ENCODE measurements at regions not wholly inside any gene's neighbourhood (a gene's known extent, or its start where the extent isn't known, plus 50 kb on each side); places are given as distances from the start of the nearest gene placed in this dataset.

DNA sequence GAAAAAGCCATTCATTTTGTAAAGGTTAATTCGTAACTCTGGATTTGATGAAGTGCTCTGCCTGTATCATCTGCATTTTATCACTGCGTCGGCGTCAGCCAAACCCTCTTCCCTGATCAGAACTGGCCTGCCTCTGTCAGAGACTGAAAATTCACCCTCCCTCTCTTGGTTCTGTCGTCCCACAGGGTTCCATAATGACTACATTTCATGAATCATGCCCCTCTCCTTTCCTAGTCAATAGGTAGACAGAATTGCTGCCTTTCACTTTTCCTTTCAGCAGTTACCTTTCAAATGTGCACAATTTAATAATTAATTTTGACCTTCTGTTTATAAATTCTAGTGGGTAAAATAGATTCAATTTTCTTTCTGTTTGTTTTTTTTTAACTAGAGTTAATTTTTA is 423.4 kb downstream of the RFC3 start:
- 94% methylated on average over 4 of the region's 5 CpGs for WGBS (ENCODE audit: insufficient coverage)
- H3K4me2 ChIP-seq (replicated peaks; ENCODE audit: extremely low read depth, low read length, poor library complexity, severe bottlenecking): no peak overlapping the region
- Mint-ChIP-seq H3K27me3 (ENCODE audit: low read depth in 3 of 3) (no peaks in the 10 kb centered on the region), H3K36me3 (no peaks in the 10 kb centered on the region), H3K9me3 (peaks cover under 1 to 17% (median 7%) of the 10 kb centered on the region in 7 donors), H3K4me1 (no peaks in the 10 kb centered on the region), H3K27ac (no peak overlapping the region), H3K4me3 (no peak overlapping the region)
- intact Hi-C loops (cut with micrococcal nuclease): no loop called here
- no peak overlapping the region for H3K4me3 ChIP-seq (replicated peaks in 1 of 3; ENCODE audit: low read depth in 2 of 3, low read length in 3 of 3)
- no peaks in the 10 kb centered on the region for H3K36me3 ChIP-seq (replicated peaks in 1 of 2; ENCODE audit: control insufficient read depth in 1 of 2, insufficient read depth in 2 of 2, low read length in 2 of 2)
- TF ChIP-seq, protein P1, sequence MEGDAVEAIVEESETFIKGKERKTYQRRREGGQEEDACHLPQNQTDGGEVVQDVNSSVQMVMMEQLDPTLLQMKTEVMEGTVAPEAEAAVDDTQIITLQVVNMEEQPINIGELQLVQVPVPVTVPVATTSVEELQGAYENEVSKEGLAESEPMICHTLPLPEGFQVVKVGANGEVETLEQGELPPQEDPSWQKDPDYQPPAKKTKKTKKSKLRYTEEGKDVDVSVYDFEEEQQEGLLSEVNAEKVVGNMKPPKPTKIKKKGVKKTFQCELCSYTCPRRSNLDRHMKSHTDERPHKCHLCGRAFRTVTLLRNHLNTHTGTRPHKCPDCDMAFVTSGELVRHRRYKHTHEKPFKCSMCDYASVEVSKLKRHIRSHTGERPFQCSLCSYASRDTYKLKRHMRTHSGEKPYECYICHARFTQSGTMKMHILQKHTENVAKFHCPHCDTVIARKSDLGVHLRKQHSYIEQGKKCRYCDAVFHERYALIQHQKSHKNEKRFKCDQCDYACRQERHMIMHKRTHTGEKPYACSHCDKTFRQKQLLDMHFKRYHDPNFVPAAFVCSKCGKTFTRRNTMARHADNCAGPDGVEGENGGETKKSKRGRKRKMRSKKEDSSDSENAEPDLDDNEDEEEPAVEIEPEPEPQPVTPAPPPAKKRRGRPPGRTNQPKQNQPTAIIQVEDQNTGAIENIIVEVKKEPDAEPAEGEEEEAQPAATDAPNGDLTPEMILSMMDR (IDR thresholded peaks at IDR 0.05): no peak
- no peaks in the 10 kb centered on the region for H3K27me3 ChIP-seq (ENCODE audit: control insufficient read depth in 2 of 2, insufficient read depth in 2 of 2, low read length in 2 of 2)
- H3K9ac ChIP-seq (ENCODE audit: insufficient read depth, low read length, poor library complexity, severe bottlenecking): no peak overlapping the region
- H4K20me1 ChIP-seq (ENCODE audit: insufficient read depth, low read length): no peaks in the 10 kb centered on the region
- no peaks in the 10 kb centered on the region for H3K4me1 ChIP-seq (ENCODE audit: control insufficient read depth in 1 of 2, insufficient read depth in 2 of 2, low read length in 2 of 2)
- no peak for DNase-seq
- H3K9me3 ChIP-seq (replicated peaks in 1 of 2; ENCODE audit: control insufficient read depth in 1 of 2, insufficient read depth in 1 of 2, low read length in 2 of 2): peaks cover 11% of the 10 kb centered on the region in 2 donors
- H3K27ac ChIP-seq (ENCODE audit: low read depth in 1 of 2, low read length in 2 of 2): no peak overlapping the region
- H3K79me2 ChIP-seq (ENCODE audit: insufficient read depth, low read length): no peaks in the 10 kb centered on the region
- no peak overlapping the region for H2AFZ ChIP-seq (ENCODE audit: insufficient read depth, low read depth, low read length, poor library complexity, severe bottlenecking)

DNA sequence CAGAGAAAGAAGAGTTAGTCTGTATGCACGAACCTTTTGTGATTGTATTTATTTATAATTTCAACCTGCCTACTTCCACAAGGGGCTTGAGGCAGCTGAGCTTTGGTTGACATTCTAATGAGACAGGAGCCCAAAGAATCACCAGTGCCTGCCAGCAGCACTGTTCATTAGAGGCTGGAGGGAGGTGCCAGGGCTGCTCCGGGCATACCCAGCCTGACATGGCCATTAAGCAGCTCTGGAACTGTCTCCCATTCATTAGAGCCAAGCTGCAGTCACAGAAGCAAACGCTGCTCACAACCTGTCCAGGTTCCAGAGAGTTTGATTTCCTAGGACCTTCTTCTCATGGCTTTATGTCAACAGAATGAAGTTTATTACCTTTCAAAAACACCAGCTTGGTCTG is 425.5 kb downstream of the RFC3 start:
- H3K27ac Mint-ChIP-seq: no peak overlapping the region
- H3K36me3 Mint-ChIP-seq: no peaks in the 10 kb centered on the region
- Histone ChIP-seq H3K9ac (ENCODE audit: insufficient read depth, low read length, poor library complexity, severe bottlenecking) (no peak overlapping the region), H3K4me1 (ENCODE audit: control insufficient read depth in 1 of 2, insufficient read depth in 2 of 2, low read length in 2 of 2) (no peaks in the 10 kb centered on the region), H3K9me3 (replicated peaks in 1 of 2; ENCODE audit: control insufficient read depth in 1 of 2, insufficient read depth in 1 of 2, low read length in 2 of 2) (peaks cover 8 to 10% of the 10 kb centered on the region in 2 donors), H2AFZ (ENCODE audit: insufficient read depth, low read depth, low read length, poor library complexity, severe bottlenecking) (no peak overlapping the region), H3K4me3 (replicated peaks in 1 of 3; ENCODE audit: low read depth in 2 of 3, low read length in 3 of 3) (no peak overlapping the region), H3K27ac (ENCODE audit: low read depth in 1 of 2, low read length in 2 of 2) (no peak overlapping the region), H3K36me3 (replicated peaks in 1 of 2; ENCODE audit: control insufficient read depth in 1 of 2, insufficient read depth in 2 of 2, low read length in 2 of 2) (no peaks in the 10 kb centered on the region), H3K27me3 (ENCODE audit: control insufficient read depth in 2 of 2, insufficient read depth in 2 of 2, low read length in 2 of 2) (no peaks in the 10 kb centered on the region), H3K4me2 (replicated peaks; ENCODE audit: extremely low read depth, low read length, poor library complexity, severe bottlenecking) (no peak overlapping the region), H4K20me1 (ENCODE audit: insufficient read depth, low read length) (no peaks in the 10 kb centered on the region), H3K79me2 (ENCODE audit: insufficient read depth, low read length) (no peaks in the 10 kb centered on the region)
- H3K4me1 Mint-ChIP-seq: no peaks in the 10 kb centered on the region
- no peaks in the 10 kb centered on the region for H3K27me3 Mint-ChIP-seq (ENCODE audit: low read depth in 3 of 3)
- intact Hi-C loops (cut with micrococcal nuclease): no loop called here
- H3K4me3 Mint-ChIP-seq: no peak overlapping the region
- H3K9me3 Mint-ChIP-seq: peaks cover 0 to 12% (median 6%) of the 10 kb centered on the region in 7 donors
- 80% methylated on average over 1 of the region's 3 CpGs for WGBS (ENCODE audit: insufficient coverage)
- TF ChIP-seq, protein P1 (IDR thresholded peaks at IDR 0.05): no peak
- no peak for DNase-seq
